GM20000 (cell line): ENCODE measurements at regions not wholly inside any gene's neighbourhood (a gene's known extent, or its start where the extent isn't known, plus 50 kb on each side); places are given as distances from the start of the nearest gene placed in this dataset.

ENCODE experiments used
- DNase-seq: peaks from one replicate; pipeline ENCODE4 v3.0.0; 2012; ENCODE audit warnings: low spot score
- TF ChIP-seq, protein P1 (sequence below): IDR thresholded peaks from 2 replicates; pipeline ENCODE4 v1.5.1; 2012; ENCODE audit warnings: mild to moderate bottlenecking, control low read depth; ENCODE audit errors: extremely low read depth, missing control alignments

DNA sequence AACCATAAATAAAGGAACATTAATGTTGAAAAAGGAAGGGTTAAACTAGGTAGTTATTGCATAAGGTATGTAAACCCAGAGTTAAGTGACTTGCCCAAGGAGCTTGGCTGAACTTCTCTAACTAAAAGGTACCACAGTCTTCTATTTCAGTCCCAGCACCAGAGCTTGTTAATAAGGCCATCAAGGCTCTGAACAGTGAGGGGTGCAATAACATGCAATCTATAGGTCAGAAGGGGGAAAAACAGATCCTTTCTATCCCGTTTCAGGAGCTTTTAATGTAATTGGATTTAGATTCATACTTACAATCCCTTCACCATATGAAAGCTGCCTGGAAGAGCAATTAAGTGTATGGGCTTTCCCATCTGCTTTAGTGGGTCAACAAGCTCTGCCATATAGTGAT is 441.5 kb upstream of the SPRY2 start:
- DNase-seq: no peak
- TF ChIP-seq, protein P1, sequence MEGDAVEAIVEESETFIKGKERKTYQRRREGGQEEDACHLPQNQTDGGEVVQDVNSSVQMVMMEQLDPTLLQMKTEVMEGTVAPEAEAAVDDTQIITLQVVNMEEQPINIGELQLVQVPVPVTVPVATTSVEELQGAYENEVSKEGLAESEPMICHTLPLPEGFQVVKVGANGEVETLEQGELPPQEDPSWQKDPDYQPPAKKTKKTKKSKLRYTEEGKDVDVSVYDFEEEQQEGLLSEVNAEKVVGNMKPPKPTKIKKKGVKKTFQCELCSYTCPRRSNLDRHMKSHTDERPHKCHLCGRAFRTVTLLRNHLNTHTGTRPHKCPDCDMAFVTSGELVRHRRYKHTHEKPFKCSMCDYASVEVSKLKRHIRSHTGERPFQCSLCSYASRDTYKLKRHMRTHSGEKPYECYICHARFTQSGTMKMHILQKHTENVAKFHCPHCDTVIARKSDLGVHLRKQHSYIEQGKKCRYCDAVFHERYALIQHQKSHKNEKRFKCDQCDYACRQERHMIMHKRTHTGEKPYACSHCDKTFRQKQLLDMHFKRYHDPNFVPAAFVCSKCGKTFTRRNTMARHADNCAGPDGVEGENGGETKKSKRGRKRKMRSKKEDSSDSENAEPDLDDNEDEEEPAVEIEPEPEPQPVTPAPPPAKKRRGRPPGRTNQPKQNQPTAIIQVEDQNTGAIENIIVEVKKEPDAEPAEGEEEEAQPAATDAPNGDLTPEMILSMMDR: no peak

DNA sequence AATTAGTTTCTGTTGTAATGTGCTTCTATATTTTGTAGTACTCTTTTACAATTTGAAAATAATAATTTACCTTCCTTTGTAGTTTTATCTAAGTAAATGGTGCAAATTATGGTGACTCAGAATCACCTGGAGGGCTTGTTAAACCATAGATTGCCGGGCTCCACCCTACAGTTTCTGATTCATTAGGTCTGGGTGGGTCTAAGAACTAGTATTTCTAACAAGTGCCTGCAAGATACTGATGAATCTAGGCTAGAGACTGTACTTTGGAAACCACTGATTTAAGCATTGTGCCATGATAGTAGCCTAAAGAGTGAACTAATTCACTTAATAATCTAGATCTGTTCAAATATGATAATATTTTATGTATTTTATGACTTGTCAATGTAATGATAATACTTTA is 437.4 kb upstream of the SPRY2 start:
- TF ChIP-seq, protein P1: no peak

DNA sequence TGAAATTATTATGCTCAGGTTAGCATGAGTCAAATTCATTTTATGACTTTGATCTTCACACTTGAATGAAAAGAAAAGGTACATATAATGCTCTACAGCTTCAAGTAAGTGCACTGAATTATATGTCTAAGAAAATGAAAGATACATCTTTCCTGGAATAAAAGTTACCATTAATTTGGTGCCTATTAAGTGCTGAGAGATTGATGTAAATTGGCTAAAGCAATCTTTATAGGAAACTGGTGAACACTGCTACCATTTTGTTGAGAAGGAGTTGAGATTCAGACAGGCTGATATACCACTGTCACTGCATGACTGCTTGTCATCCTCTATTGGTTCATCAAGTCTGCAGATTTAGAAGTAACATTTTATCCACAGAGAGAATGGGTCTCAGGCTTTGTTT is 416.8 kb upstream of the SPRY2 start:
- no peak for DNase-seq
- TF ChIP-seq, protein P1: no peak

More for the DNA sequence above, 437.4 kb upstream of the SPRY2 start:
- no peak for DNase-seq

DNA sequence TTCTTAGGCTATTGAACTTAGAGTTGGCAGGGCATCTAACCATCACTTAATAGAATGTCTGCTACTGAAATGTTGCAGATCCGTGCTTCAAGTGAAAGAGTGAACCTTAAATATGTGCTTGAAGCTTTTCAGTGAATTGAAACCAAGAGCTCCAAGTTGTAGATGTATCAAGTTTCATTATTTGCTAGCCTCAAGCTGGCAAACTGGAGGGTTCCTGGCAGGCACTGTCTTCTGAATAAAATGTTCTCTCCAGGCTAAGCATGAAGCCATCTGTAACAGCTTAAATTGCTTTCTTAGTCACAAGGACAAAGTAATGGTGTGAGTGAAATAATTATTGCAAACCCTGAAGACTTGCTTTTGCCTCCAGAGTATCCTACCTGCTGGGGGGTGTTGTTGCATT is 415.0 kb upstream of the SPRY2 start:
- no peak for DNase-seq

DNA sequence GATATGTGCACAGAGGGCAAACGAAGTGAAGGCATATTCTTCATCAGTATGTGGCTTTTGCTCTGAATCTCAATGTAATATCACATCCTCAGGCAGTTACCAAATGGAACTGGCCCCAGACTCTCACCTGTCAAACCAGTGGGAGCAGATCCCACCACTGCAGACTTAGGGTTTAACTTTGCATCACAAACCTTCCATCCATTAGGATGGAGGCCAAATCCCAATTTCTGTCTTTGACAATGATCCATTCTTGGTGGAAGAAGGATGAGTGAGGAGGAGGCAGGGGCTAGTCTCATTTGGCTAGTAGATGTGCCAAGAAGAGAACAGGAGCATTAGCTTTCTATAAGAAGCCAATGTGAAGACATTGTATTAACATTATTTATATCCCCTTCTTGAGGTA is 413.5 kb upstream of the SPRY2 start:
- TF ChIP-seq, protein P1: no peak
- DNase-seq: no peak

More for the DNA sequence above, 415.0 kb upstream of the SPRY2 start:
- TF ChIP-seq, protein P1: no peak

DNA sequence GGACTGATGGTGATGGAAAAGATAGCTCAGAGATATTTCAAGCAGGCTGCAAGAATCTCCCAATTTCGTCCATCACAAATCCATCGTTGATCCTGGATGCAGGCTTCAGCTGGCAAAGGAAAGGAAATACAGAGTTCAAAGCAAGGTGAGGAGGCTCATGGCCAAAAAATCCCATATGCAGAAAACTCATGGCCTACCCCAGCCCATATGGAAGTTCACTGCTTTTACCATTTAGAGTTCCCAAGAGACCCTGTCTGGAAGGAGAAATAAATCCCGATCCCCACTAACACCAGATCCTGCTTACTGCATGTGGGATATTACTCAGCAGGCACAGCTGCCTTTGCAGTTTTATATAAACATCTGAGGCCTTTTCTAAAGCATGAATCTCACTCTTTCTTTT is 412.9 kb upstream of the SPRY2 start:
- DNase-seq: no peak
- TF ChIP-seq, protein P1: no peak

DNA sequence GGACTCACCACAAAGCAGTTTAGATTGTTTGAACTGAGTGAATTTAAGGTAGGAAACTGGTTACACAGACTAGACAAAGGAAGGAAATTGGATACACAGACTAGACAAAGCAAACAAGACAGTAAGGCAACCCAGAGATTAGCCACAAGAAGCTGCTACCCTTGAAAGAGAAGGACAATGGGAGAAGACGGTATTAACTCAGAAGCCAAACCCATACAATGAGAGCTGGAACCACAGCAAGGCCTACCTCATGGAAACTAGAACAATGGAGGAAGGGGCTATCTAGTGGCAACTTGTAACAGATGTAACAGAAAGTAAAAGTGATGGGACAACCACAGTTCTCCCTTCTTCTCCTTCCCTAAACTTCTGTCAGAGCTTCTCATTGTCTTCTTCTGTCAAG is 410.9 kb upstream of the SPRY2 start:
- TF ChIP-seq, protein P1: no peak
- DNase-seq: no peak
